GM18519 (cell line): ENCODE measurements at regions not wholly inside any gene's neighbourhood (a gene's known extent, or its start where the extent isn't known, plus 50 kb on each side); places are given as distances from the start of the nearest gene placed in this dataset.
"Not testable (repeated sequence)": the region's sequence is repeated elsewhere in the genome, so short reads cannot be mapped to it uniquely, and the experiment has no call there.

Experiments
- ATAC-seq: cut with Tn5 transposase; IDR thresholded peaks from one replicate; pipeline ENCODE4 v1.9.1; 2021; ENCODE audit warnings: mild to moderate bottlenecking, moderate library complexity; ENCODE audit not compliant: unreplicated experiment, low FRiP score

- no peak for ATAC-seq
These were observed 103.9 kb upstream of the BCL6 start for GRCh38 chr3:187849016-187849654.

- ATAC-seq, result no peak
These were observed 105.1 kb upstream of the BCL6 start for GRCh38 chr3:187850258-187850921.

GRCh38 chr3:187852842-187853730 is 107.8 kb upstream of the BCL6 start:
- no peak for ATAC-seq

GRCh38 chr3:187855131-187855530 is 109.9 kb upstream of the BCL6 start:
- no peak for ATAC-seq

GRCh38 chr3:187856555-187856954 is 111.3 kb upstream of the BCL6 start:
- ATAC-seq, result no peak

- ATAC-seq, result no peak
These were observed 112.8 kb upstream of the BCL6 start for GRCh38 chr3:187858041-187858440.

- no peak for ATAC-seq
These were observed 113.4 kb upstream of the BCL6 start for GRCh38 chr3:187858711-187859110.

- ATAC-seq, result not testable (repeated sequence)
These were observed 117.5 kb upstream of the BCL6 start for GRCh38 chr3:187862701-187863277.

- no peak for ATAC-seq
These were observed 125.3 kb upstream of the BCL6 start for GRCh38 chr3:187870360-187871203.

- no peak for ATAC-seq
These were observed 125.9 kb upstream of the BCL6 start for GRCh38 chr3:187871204-187871591.

- no peak for ATAC-seq
These were observed 126.6 kb upstream of the BCL6 start for GRCh38 chr3:187871848-187872247.

- ATAC-seq, result no peak
These were observed 128.6 kb upstream of the BCL6 start for GRCh38 chr3:187873843-187874242.

- no peak for ATAC-seq
These were observed 130.6 kb upstream of the BCL6 start for GRCh38 chr3:187875863-187876262.

GRCh38 chr3:187878772-187879518 is 133.7 kb upstream of the BCL6 start:
- no peak for ATAC-seq

GRCh38 chr3:187880441-187880840 is 135.2 kb upstream of the BCL6 start:
- ATAC-seq, result no peak

- no peak for ATAC-seq
These were observed 135.6 kb upstream of the BCL6 start for GRCh38 chr3:187880851-187881250.

- no peak for ATAC-seq
These were observed 143.4 kb upstream of the BCL6 start for GRCh38 chr3:187888701-187889100.

GRCh38 chr3:187889106-187889505 is 143.8 kb upstream of the BCL6 start:
- ATAC-seq, result no peak

- ATAC-seq, result no peak
These were observed 144.5 kb upstream of the BCL6 start for GRCh38 chr3:187889601-187890404.
